HG03025 (cell line): ENCODE measurements at regions not wholly inside any gene's neighbourhood (a gene's known extent, or its start where the extent isn't known, plus 50 kb on each side); places are given as distances from the start of the nearest gene placed in this dataset.

Experiments used
- ATAC-seq: cut with Tn5 transposase; IDR thresholded peaks from one replicate; pipeline ENCODE4 v1.9.1; 2021; ENCODE audit warnings: mild to moderate bottlenecking, moderate library complexity; ENCODE audit not compliant: unreplicated experiment, low FRiP score

DNA sequence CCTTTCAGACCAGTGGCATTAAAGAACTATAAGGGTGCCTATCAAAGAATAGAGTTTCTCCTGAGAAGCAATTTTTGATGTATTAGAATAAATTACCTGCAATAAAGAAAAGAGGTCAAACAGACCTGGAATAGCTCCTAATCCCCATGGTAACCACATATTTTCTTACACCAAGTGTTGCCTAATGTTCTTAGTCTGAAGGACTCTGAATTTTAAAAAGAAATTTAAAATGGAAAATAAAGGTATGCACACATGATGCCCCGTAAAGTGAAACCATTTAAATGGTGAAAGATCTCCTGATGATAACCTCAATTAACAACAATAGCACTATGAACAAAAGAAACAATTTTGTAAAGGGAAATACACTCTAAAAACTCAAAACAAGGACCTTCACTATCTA is 55.1 kb upstream of the LOC128125822 start:
- no peak for ATAC-seq

DNA sequence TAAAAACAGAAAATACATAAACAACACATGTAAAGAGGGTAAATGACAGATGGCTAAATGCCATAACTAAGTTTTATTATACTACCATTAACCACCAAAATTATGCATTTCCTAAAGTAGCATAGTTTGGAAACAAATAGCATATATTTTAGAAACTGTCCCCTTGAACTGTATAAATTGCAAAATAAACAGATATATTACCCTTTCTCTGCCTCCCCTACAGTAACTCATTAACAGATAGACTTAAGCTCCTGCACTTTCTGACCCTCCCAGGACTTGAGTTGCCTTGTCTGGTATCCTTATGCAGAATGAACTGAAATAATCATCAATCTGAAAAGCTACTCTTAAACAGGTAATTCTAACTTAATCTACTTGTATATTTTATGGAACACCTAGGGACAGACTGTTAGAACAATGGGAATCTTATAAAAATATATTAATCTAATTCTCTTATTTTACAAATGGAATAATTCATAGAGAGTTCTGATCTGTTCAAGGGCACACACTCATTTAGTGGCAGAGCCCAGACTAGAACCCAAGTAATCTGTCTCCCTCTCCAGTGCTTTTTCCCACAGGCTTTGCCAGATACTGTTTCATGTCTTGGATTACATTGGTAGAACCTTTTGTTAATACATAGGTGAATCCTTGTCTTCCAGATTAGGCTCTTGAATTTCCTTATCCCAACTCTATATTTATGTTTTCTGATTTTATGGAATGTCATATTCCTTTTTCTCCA is 50.6 kb upstream of the LOC128125822 start:
- ATAC-seq = no peak
